ENCODE measurements at regions not wholly inside any gene's neighbourhood (a gene's known extent, or its start where the extent isn't known, plus 50 kb on each side); places are given as distances from the start of the nearest gene placed in this dataset.

DNA sequence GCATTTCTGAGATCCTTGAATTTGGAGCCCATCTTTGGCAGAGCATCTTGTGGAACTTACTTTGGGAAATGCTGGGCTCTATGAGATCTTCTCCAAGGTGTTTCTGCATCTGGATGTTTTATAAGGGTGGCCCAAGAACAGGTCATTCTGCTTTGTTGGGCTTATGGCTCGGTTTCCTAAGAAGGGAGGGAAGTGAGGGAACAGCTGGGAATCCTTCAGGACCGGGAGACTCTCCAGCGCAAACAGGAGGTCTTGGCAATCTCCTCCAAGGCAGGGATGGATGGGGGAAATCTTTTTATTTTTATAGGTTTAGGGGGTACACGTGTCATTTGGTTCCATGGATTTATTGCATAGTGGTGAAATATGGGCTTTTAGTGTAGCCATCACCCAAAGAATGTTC is 54.7 kb downstream of the IRX3 start:
- Histone ChIP-seq H3K27me3 (ENCODE audit: low read depth) (no peaks in the 10 kb centered on the region), H3K9me3 (replicated peaks) (peaks cover 15% of the 10 kb centered on the region), H3K27ac (replicated peaks) (no peak overlapping the region), H3K4me1 (peaks cover 40% of the 10 kb centered on the region), H3K4me3 (no peak overlapping the region), H3K36me3 (peaks cover 3% of the 10 kb centered on the region)
- DNase-seq = no peak
- TF ChIP-seq, protein P1, sequence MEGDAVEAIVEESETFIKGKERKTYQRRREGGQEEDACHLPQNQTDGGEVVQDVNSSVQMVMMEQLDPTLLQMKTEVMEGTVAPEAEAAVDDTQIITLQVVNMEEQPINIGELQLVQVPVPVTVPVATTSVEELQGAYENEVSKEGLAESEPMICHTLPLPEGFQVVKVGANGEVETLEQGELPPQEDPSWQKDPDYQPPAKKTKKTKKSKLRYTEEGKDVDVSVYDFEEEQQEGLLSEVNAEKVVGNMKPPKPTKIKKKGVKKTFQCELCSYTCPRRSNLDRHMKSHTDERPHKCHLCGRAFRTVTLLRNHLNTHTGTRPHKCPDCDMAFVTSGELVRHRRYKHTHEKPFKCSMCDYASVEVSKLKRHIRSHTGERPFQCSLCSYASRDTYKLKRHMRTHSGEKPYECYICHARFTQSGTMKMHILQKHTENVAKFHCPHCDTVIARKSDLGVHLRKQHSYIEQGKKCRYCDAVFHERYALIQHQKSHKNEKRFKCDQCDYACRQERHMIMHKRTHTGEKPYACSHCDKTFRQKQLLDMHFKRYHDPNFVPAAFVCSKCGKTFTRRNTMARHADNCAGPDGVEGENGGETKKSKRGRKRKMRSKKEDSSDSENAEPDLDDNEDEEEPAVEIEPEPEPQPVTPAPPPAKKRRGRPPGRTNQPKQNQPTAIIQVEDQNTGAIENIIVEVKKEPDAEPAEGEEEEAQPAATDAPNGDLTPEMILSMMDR (IDR thresholded peaks at IDR 0.05; ENCODE audit: borderline replicate concordance) = no peak
- intact Hi-C loops (cut with micrococcal nuclease) = no loop called here

DNA sequence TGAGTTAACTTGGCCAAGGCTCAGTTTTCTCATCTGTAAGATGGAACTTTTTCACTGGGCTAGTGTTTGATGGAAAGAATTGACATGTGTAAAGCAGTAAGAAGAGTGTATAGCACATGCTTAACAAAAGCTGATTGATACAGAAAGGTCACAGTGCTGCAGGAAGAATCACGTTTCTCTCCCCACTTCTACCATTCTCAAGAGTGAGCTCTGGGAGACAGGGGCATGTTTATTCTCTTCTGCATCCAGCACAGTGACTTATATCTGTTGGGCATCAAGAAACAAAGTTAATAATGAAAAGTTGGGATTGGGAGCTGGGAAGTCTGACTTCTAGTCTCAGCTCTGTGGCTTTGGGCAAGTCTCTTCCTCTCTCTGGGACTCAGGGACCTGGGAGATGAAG is 55.3 kb downstream of the IRX3 start:
- Histone ChIP-seq H3K36me3 (peaks cover 3% of the 10 kb centered on the region), H3K27me3 (ENCODE audit: low read depth) (no peaks in the 10 kb centered on the region), H3K9me3 (replicated peaks) (peaks cover 10% of the 10 kb centered on the region), H3K27ac (replicated peaks) (no peak overlapping the region), H3K4me1 (peaks cover 35% of the 10 kb centered on the region), H3K4me3 (no peak overlapping the region)
- no peak for DNase-seq
- TF ChIP-seq, protein P1 (IDR thresholded peaks at IDR 0.05; ENCODE audit: borderline replicate concordance) = no peak
- intact Hi-C loops (cut with micrococcal nuclease) = no loop called here

DNA sequence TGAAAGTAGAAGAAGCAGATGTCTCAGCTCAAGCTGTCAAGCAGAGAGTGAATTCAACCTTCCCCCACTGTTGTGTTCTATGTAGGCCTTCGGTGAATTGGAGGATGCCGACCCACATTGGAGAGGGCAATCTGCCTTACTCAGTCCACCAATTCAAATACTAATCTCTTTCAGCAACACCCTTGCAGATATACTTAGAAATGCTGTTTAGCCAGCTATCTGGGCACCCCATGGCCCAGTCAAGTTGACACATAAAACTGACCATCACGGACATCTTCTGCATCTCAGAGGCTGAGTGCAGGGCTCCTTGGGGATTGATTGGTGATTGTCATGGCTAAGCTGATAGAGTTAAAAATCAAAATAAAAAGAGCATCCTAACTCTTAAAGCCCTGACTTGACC is 58.3 kb downstream of the IRX3 start:
- intact Hi-C loops (cut with micrococcal nuclease) = no loop called here
- no peak for DNase-seq
- TF ChIP-seq, protein P1 (IDR thresholded peaks at IDR 0.05; ENCODE audit: borderline replicate concordance) = no peak

DNA sequence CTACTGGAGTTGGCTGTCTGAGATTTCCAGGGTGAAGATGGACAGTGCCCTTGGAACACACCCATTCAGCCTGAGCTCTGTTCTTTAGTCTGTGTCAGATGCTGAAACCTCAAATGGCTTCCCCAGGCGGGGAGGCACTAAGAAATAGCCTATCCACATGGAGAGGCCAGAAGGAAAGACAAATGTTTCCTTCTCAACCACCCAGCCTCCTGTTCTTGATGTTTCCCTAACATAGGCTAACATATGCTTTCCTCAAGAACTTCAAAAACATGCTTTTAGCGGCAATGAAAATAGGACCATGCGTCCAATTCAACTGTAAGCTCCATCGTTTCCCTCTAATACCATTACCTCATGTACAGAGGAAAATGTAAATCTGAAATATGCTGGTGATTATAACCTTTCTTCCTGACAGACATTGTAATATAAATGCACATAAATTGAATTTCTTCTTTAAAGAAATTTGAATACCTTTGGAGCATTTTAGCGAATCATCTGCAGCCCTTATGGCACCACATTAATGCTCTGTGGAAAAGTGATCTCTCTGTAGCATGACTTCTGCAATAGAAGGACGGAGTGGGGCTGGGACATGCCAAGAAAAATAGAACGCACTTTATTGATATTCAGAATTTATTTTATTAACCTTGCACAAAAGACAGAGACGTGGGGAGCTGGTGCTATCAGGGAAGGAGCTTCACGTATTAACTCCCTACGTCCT is 60.1 kb downstream of the IRX3 start:
- TF ChIP-seq, protein P1 (IDR thresholded peaks at IDR 0.05; ENCODE audit: borderline replicate concordance) = no peak
- peaks cover under 1% of the 10 kb centered on the region for H3K4me1 ChIP-seq
- H3K36me3 ChIP-seq = peaks cover 3% of the 10 kb centered on the region
- intact Hi-C loops (cut with micrococcal nuclease) = no loop called here
- no peak for DNase-seq
- H3K9me3 ChIP-seq (replicated peaks) = peaks cover 10% of the 10 kb centered on the region
- no peak overlapping the region for H3K27ac ChIP-seq (replicated peaks)
- H3K27me3 ChIP-seq (ENCODE audit: low read depth) = no peaks in the 10 kb centered on the region
- no peak overlapping the region for H3K4me3 ChIP-seq

More for the DNA sequence above, 58.3 kb downstream of the IRX3 start:
- H3K4me1 ChIP-seq = peaks cover 6% of the 10 kb centered on the region
- H3K9me3 ChIP-seq (replicated peaks) = peaks cover 10% of the 10 kb centered on the region
- H3K4me3 ChIP-seq = no peak overlapping the region
- H3K27me3 ChIP-seq (ENCODE audit: low read depth) = no peaks in the 10 kb centered on the region
- no peak overlapping the region for H3K27ac ChIP-seq (replicated peaks)
- peaks cover 3% of the 10 kb centered on the region for H3K36me3 ChIP-seq

DNA sequence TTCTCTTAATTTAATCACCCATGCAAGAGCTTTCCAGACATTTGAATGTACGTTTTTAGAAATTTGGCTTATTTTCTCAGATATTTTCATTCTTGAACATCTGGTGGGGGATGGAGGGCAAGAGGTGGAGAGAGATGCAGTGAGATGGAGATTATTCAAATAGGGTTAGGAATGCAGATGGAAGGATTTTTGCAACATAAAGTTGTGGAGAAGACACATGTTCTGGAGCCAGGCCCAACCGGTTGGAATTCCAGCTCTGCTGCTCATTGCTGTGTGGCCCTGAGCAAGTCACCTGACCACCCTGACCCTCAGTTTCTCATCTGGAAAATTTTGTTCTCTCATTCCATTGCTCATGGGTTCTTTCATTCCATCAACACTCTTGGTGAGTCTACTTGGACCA is 66.9 kb downstream of the IRX3 start:
- H3K27me3 ChIP-seq (ENCODE audit: low read depth) = no peaks in the 10 kb centered on the region
- intact Hi-C loops (cut with micrococcal nuclease) = no loop called here
- TF ChIP-seq, protein P1 (IDR thresholded peaks at IDR 0.05; ENCODE audit: borderline replicate concordance) = no peak
- H3K27ac ChIP-seq (replicated peaks) = no peak overlapping the region
- no peaks in the 10 kb centered on the region for H3K36me3 ChIP-seq
- peaks cover 16% of the 10 kb centered on the region for H3K4me1 ChIP-seq
- no peaks in the 10 kb centered on the region for H3K9me3 ChIP-seq (replicated peaks)
- H3K4me3 ChIP-seq = no peak overlapping the region
- no peak for DNase-seq

Data from left ventricle myocardium inferior (tissue), 1 donor.